NCI-H1694 treated with DMSO at 0.1 percent for 48 hours (cell line): ENCODE measurements at regions not wholly inside any gene's neighbourhood (a gene's known extent, or its start where the extent isn't known, plus 50 kb on each side); places are given as distances from the start of the nearest gene placed in this dataset.
"Not testable (repeated sequence)": the region's sequence is repeated elsewhere in the genome, so short reads cannot be mapped to it uniquely, and the experiment has no call there.

Experiments
- DNase-seq: peaks from one replicate; lab custom pipeline; 2025; lab: John Stamatoyannopoulos, UW

DNA sequence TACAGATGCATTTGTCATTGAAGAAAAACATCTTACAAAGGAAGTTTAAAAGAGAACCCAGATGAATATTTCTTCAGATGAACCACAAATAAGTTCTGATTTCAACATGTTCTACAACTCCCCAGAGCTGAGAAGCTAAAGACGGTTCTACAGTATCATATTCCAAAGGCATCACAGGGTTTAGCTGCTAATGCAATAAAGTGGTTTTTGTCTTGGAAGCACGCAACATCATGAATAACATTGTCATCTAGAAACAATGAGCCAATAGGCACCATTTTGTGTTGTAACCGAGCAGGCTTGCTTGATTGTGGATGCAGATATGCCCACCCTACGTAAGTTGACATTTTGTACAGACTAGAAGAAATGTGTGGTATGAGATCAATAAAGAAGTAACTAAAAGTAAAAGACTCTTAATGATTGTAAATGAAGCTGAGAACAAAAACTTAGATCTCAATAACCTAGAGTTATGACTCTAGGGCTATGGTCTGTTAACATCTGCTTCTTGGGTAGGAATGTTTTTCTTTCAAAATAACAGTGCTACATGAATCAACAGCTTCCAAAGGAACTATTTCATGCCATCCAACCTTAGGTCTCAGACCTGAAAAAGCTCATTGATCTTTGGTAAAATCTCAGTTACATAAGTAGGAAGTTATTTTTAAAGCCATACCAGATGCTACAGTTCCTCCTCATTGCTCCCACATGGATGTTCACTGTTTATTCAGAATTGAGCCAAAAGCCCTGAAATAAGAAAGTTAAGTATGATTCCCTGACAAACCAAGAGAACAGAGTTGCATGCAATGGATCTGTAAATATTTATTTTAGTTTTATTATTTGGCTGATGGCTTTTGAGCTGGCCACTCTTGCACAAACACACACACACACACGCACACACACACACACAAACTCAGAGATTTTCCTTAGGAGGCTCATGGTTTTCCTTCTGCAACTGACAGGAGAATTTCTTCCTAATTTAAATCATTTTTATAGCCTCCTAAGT lies 118.7 kb upstream of the SLCO6A1 start:
- peak; percentile 17 for DNase-seq

DNA sequence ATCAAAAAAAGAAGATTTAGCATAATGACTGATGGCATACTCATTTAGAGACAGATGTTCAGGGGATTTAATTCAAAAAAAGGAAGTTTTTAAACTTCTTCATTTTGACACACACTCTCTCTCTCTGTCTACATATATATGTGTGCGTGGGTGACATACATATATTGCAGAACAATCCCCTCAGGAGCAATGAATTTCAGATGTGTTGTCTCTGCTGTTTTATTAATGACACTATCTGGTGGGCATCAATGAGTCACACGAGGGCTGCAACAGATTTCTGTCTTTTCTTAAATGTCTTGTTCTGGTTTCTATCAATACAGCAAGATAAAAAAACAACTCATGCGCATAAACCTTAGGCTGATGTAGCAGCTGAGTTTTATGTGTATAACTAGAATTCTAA lies 123.5 kb upstream of the SLCO6A1 start:
- no peak for DNase-seq

- DNase-seq = peak; percentile 1
These were observed 124.7 kb upstream of the SLCO6A1 start for GRCh38 chr5:102623329-102624065.

GRCh38 chr5:102624405-102624804 lies 125.6 kb upstream of the SLCO6A1 start:
- DNase-seq = no peak

DNA sequence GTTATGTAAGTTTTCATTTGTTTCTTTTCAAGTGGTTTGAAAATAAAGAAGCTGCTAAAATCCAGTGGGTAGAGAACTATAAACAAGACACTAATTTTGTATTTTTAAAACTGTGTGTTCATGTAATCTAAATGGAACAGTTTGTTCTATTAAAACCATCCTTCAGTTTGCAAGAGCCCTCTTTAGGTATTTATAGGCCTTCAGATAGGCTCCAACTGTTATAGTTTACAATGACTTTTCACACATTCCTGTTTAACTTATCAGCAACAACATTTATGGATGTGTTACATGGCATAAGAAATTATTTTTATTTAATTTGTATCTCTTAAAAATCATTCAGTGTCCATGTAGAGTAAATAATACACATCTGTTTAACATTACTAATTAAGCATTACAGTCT lies 126.7 kb upstream of the SLCO6A1 start:
- DNase-seq = no peak

GRCh38 chr5:102625928-102626327 lies 127.1 kb upstream of the SLCO6A1 start:
- DNase-seq = no peak

GRCh38 chr5:102627315-102627714 lies 127.8 kb upstream of the PAM start:
- no peak for DNase-seq

DNA sequence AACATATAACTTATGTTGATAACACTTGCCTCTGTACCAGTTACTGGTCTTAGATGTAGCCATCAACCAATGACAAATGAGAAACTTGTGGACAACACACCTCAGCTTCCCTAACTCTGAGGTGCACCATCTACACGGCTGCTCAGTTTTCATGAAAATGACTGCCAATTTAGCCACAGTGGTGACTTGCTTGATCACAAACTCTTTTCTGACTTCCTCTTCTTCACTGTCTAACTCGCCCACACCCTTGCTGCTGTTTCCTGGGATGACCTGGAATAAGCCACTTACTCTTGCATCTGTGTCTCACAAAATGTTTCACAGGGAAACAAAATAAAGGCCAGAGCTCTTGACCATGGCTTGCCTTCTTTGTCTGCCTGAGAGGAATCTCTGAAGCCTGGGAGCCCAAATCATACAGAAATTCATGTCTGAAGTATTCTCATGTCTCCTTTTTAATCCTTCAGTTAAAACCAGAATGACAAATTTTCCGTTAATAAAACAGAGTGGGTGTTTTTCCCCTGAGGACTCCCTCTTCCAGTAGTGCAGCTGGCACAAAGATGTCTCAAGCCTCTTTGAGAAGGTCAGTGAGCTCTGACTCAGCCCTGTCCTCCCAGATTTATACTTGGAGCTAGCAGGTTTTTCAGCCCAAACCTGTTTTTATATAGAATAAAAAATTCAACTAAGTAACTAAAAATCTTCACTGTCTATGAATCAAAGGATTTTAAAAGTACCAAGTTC lies 126.5 kb upstream of the PAM start:
- DNase-seq = no peak

DNA sequence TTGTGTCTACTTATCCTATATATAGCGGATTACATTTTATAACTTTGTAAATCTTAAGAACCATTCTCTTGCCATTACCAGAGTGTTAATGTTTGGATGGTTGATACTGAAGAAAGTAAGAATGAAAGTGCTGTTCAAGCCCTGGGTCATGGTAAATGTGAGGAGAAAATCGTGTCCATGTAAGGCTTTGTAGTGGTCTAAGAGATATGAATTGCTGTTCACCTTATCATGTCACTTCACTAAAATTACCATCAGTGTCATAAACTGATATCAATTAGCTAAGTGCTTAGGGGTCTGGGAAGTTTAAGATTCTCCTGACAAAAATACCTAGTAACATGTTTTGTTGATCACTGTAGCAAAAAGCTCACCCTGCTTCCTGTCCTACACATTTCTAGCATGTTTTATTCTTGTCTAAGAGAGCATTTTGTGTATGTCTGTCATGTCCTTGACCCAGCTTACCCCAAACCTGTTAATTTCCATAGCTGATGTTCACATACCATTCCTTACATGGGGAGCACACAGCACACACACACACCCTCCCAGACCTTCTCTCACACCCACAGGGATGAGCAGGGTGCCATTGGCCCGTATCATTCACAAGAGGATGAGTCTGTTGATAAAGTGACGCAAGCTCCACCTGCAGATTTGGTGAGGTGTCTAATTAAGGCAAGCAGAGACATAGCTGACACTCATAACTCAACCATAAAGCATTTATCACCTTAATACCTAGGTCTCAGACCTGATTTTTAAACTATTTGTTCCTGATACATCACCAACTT lies 125.1 kb upstream of the PAM start:
- DNase-seq = no peak

DNA sequence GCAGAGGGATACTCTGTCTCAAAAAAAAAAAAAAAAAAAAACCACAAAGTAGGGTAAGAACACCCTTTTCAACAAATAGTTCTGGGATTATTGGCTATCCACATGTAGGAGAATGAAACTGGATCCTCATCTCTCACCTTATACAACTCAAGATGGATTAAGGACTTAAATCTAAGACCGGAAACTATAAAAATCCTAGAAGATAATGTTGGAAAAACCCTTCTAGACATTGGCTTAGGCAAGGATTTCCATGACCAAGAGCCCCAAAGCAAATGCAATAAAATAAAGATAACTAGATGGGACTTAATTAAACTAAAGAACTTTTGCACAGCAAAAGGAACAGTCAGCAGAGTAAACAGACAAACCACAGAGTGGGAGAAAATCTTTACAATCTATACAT lies 119.7 kb upstream of the PAM start:
- not testable (repeated sequence) for DNase-seq

DNA sequence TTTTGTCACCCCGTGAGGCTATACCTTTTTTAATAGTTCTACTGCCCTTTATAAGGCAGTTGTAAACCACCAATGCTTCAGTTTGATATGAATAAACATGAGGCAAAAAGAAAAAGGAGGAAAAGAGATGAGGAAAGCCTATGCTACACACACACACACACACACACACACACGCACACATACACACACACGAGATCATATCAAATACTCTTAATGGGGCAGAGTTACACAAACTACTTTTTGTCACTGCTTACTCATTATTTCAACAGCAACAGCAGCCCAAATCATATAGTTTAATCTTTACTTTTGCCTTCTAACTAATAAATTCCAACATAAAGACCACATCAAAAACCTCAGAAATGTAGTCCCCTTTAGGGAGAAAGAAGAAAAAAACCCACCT lies 116.8 kb upstream of the PAM start:
- DNase-seq = no peak

- DNase-seq = no peak
These were observed 116.0 kb upstream of the PAM start for GRCh38 chr5:102638912-102639652.

DNA sequence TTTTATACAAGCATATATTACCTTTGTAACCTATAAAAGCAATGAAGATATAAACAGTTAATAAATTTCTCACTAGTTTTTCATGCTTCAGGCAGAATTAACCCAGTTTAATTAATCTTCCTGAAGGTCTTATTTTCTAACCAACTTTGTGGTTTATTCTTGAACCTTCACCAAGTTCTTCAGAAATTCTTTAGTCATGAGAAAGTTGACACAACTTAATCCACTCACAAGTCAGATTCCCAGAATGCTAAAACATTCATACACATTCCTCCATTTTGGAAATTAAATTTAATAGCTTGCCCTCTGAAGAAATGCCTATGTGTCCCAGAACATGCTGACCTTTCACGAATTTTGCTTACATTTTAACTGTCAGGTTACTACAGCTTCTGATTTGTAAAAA lies 105.4 kb upstream of the PAM start:
- no peak for DNase-seq

DNA sequence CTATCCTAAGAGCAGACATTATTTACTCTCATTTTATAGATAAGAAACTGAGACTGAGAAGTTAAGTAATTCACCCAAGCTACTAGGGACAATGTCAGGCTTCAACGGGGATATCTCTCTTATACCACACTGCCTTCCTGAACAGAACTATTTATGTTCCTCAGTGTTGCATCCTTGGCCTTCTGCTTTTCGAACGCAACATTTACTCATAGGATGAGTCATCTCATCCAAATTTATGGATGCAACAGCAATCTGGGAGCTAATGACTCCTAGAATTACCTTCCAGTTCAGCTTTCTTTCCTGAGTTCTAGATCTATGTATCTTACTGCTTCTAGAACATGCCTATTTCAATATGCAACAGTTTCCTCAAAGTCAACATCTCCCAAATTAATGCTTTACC lies 103.6 kb upstream of the PAM start:
- no peak for DNase-seq

- peak; percentile 96 for DNase-seq
These were observed 100.4 kb upstream of the PAM start for GRCh38 chr5:102654559-102655349.

- no peak for DNase-seq
These were observed 96.0 kb upstream of the PAM start for GRCh38 chr5:102659151-102659550.

DNA sequence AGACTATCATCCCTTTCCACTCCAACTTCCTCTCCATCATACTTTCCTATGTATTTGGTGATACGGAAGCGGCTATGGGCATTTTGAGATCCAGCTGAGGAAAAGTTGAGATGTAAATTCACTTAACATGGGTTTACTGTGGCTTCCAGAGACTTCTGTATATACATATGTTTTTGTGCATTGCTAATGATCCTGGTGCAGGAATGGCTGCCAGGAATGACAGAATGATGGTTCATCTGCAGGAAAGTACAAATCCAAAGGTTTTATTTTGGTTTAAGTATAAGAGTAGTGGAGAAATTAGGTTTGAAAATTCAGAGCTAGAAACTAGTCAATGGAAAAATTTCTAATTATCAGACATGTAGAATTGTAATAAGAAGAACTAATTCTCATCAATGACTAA lies 95.0 kb upstream of the PAM start:
- no peak for DNase-seq

DNA sequence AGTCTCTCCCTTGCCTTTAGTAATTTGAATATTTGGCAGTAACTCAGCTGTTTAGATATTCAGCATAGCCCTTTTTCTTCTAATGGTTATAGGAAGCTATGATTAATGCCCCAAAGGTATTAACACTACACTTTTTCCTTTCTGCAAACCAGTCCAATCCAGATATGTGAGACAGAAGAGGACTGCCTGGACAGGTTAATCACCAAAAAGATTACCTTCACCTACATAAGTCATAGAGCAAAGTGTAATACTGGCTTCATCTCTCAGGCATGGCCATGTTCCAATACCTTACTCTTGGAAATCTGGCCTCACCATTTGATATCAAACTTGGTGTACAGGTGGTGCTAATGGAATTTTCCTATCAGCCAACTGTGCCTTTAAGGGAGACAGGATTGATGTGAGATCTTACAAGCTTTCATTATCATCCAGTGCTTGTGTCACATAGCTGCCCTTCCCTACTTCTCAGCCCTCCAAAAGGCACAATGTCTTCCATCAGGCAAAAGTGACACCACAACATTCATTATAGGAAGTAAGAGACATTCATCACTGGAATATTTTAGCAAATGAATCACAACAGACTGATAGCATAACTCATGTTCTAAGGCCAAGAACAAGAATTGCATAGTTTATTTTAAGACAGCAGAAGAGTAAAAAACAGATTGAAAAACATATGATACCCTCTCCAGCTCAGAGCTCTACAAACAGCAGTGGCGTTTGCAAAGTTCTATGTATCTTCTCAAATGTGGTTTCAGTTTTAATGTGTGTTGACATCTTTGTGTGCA lies 91.2 kb upstream of the PAM start:
- DNase-seq = no peak

- no peak for DNase-seq
These were observed 90.3 kb upstream of the PAM start for GRCh38 chr5:102664616-102665335.
